ENCODE measurements at regions not wholly inside any gene's neighbourhood (a gene's known extent, or its start where the extent isn't known, plus 50 kb on each side); places are given as distances from the start of the nearest gene placed in this dataset.
A peak's percentile ranks its signal among the peaks of the same experiment; 100 is the strongest.

DNA sequence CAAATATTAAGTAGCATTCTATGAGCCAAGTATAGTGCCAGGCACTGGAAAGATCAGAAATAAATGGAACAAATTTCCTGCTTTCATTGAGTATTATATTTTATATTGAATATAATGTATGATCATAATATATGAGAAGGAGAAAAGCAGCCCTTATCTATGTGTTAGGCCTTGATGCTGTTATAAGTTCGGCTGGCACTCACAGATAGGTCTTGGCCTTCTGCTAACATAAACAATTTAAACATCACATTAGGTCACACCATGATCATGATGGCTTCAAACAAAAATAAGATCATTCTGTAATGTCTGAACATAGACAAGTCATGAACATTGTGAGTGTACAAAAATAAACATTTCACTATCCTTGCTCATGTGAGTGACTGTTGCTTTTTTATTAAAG, 584.0 kb upstream of the ZNF385D start:
- DNase-seq = no peak

DNA sequence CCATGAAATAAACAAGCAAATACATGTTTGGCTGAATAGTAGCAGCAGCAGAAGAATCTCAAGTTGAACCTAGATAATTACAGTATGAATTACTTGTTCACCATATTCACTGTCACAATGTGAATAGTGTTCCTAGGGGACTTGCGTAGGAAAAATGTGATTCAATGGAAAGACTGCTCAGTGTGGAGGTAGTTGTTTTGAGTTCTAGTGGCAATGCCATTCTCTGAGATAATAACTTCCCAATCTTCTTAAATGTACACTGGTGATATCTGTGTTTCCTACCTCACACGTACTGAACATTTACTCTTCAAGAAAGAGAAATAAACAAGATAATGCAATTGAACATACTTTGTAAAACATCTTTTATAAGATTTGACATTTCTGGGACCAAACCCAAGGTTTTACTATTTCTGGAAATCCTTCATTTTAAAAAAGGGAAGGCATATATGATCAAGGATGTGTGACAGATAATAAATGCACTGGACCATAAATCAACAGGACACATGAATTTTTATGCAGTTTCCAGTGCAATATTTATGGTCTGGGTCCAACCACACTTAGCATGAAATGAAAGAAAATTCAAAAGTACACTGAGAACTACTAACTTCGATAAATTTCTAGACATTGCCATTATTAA, 598.3 kb upstream of the ZNF385D start:
- no peak for DNase-seq

DNA sequence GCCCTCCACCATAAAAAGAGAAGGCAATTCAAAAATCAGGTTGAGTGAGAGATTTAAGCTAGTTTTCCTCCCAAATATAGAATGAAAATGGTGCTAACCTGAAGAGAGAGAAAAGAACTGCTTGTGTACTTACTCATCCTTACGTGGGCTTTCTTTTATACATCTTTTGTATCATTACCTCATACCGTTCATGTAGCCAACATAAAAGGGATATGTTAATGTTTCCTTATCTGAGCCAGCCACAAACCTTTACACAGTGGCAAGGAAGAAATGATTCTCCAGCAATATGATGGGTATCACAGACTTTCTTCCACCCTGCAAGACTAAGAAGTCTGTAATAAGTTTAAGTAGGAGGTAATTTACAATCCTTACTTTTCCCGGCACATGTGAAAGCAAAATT, 600.8 kb upstream of the ZNF385D start:
- no peak for DNase-seq

DNA sequence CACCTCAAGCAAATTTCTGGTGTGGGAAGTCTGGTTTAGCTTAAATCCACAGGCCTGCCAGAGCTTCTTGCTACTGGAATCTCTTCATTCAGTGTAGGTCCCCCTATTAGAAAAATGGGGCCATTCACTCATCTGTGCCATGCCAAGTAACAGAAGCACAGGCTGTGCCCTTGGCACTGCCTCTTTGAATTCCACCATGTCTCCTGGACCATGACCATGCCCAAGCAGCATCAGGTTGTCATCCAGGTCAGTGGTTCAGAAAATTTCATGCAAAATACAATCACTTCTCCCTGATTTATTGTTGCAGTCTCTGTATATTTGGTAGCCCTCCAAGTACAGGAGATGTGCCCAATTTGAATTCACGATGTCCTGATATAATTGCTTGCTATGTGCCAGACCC, 602.1 kb upstream of the ZNF385D start:
- no peak for DNase-seq

DNA sequence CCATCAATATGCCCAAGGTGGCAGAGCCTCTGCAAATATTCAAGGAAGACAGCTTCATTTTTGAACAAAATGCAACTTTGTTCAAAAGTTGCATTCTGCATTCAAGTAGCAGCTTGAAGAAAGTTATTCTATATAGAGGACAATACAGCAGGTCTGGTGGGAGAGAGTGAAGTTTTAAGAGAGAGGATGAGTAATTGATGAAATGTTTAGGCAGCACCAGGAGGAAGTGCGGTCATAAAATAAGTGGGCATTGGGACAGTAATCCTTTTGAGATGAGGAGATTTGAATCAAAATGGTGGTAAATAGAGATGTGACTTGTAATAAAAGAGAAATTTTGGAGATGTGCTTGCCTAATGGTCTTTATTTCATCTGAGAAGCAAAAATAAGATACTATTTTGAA, 607.3 kb upstream of the ZNF385D start:
- DNase-seq = no peak

DNA sequence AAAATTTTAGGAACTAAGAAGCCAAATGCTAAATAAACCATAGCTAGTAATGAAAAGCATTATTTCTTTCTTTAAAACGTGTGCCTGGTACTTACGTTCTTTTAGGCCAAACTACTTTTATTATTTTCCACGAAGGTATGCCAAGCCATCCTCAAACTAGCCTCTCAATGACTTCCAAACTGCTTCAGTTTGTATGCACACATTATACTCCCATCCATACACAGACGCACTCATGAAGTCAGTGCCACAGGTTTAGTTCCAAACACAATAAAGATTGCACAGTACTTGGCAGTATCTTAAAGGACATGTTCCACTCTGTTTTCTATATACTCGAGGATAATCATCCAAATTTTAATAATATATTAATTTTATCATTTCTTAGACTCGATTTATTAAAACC, 609.2 kb upstream of the ZNF385D start:
- DNase-seq = no peak

DNA sequence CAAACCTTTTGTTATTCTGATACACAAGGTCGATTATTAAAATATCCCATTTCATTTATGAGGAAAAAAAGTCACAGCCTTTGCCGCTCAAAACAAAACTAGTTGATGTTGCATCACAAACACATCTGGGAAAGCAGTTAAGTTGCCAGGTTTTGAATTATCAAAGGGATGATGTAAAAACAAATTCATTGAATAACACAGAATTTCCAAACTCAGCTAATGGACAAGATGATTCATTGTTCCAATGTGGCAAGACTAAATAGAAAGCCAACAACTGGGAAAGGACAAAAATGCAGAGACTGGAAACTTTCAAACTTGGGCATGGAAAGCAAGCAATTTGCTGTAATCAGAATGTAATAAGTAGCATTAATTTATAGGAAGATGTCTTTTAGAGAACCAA, 610.0 kb upstream of the ZNF385D start:
- no peak for DNase-seq

DNA sequence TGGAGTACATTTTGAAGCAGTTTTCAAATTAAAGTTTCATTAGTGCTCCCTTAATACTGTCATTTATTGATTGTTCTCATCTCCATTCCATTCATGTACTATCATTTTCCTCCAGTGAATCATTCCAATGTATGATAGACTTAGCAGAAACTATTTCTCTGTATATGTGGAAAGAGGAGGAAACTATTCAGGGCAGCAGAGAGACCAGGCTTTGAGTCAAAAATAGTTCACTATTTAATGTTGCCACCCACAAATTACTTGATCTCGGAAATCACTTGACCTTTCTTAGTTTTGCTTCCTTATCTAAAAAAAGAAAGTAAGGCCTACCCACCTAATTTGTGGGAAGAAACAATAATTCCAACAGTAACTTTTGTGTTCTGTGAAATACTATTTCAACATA, 610.5 kb upstream of the ZNF385D start:
- DNase-seq = no peak

DNA sequence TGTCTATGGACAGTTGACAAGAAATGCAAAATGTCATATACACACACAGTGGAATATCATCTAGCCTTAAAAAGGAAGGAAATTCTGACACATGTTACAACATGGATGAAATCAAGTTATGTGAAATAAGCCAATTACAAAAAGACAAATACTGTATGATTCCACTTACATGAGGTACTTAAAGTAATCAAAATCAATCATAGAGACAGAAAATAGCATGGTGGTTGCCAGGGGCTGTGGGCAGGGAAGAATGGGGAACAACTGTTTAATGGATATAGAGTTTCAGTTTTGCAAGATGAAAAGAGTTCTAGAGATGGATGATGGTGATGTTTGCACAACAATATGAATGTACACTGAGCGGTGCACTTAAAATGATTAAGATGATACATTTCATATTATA, 613.8 kb upstream of the ZNF385D start:
- no peak for DNase-seq

DNA sequence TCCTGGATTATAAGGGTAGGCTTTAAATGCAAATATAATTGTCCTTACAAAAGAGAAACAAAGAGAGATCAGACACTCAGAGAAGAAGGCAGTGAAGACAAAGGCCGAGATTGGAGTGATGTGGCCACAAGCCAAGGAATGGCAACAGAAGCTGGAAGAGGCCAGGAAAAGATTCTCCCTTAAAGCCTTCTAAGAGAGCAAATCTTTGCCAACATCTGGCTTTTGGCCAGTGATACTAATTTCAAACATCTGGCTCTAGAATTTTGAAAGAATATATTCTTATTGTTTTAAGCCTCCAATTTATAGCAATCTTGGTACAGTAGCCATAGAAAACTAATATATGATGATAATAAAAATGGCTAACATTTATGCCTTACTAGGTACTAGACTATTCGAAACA, 615.8 kb upstream of the ZNF385D start:
- no peak for DNase-seq

DNA sequence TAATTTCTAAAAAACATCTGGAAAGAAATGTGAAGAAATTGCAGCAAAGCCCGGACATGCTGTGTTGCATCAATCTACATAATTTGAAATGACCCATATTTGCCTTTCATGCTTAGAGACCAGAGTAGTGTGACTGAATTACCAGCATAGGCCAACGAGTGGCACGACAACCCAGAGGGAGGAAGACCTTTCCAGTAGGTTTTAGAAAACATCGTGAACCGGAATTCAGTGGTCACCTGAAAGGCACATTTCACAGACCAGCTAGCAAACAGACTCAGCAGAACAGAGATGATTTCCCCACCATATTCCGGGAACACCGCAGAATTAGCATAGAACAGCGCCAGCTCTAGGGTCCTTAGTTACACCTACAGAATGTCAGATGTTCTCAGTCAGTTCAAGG, 620.0 kb upstream of the ZNF385D start:
- no peak for DNase-seq

DNA sequence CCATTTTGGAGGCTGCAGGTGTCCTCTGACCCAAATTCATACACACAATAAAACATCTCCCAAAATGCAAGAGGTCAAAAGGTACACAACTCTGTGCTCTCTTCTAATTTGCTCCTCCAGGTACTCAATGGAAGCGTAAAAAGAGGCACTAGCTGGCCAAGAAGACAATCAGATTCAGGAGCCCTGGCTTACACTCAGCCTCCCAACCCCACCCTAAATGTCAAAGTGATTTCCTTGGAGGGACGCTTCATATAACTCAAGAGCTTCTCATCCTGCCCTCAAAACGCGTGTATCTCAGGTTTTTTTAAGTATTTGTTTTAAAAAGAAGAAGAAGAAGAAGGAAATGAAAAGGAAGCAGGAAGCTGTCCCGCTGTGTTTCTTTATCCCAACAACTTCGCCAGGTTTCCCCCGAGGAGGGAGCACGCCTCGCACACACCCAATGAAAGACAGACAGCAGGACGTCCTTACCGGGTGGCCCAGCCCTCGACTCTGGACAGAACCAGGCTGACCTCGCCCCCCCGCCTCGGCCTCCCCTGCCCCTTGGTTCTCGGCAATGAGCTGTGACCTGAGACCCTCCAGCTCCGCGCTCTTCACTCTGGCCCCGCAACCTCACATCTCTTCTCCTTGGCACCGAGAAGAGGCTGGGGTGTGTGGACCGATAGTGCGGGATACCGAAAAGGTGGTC, 620.7 kb upstream of the ZNF385D start:
- DNase-seq = no peak

DNA sequence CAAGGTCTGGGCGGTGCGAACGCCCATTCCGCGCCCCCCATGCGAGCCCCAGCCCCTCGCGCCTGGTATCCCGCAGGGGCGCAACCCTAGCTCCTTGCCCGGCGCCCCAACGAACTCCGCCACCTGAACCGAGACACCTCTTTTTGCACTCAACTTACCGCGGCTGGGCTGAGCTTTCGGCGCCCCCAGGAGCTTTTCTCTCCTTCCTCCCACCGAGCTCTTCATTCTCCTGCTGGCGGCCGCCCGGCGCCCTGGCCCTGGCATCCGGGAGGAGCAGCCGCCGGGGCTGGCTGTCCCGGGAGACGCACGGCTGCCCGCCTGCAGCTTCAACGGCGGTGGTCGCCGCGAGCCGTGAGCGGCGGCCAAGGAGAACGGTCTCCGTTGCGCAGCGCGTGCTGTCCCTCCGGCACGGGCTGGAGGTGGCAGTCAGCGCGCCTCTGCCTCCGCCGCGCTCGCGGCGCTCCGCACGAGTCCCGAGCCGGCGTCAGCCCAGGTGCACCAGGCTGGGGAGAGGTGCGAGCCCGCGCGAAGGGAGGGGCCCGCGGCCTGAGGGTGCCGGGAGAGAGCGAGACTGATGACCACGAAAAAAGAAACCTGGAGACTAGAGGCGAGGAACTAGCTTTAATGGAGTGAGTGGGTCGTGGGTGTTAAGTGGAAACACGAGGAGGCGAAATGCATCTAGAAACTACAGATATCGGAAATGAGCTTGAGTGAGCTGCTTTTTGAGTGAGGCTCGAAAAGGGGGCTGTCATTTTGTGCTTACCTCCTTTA, 621.5 kb upstream of the ZNF385D start:
- peak; percentile 2 for DNase-seq

DNA sequence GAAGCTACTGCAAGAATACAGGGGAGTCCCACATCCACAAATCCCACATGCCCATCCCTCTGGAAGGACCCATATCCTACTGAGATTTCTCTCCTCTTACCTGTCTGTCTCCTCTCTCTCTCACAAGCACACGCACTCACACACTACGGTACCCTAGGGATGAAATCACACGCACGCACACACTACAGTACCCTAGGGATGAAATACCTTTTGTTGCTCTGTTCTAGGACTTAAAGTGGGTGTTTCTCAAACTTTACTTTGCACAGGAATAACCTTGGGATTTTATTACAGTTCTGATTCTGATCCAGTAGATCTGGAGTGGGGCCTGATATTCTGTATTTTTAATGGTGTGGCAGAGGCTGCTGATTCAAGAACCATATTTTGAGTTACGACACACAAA, 622.2 kb upstream of the ZNF385D start:
- DNase-seq = no peak

DNA sequence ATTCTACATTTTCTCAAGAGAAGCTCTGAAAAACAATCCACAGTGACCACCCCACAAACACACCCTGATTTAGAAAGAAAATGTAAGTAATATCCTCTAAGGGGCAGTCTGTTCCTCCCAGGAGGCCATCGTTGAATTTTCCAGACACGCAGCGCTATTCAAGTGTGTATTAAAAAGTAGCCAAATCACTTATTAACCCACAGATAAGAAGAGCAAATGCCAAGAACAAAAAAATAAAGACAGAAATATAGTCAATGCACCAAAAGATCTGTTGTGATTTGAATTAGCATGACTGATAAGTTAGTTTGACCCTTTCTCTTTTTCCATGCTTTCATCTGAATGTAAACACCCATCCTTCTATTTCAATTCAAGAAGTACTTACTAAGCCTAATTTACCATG, 622.8 kb upstream of the ZNF385D start:
- no peak for DNase-seq

DNA sequence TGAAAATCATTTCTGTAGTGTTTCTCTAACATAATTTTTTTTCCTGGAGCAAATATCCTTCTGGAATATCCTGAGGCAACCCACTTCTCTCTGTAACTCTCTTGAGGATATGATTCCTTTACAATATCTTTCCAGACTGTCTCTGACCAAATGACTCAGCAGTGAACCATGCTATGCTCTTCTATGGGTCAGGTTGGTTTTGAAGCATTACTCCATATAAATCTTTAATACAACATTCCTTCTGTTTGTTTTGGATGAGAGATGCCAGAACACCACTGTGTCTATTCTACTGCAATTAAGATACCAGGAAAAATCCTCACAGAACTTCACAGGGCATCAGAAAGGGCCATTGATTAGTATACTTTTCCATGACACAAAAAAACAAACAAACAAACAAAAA, 626.4 kb upstream of the ZNF385D start:
- DNase-seq = no peak

DNA sequence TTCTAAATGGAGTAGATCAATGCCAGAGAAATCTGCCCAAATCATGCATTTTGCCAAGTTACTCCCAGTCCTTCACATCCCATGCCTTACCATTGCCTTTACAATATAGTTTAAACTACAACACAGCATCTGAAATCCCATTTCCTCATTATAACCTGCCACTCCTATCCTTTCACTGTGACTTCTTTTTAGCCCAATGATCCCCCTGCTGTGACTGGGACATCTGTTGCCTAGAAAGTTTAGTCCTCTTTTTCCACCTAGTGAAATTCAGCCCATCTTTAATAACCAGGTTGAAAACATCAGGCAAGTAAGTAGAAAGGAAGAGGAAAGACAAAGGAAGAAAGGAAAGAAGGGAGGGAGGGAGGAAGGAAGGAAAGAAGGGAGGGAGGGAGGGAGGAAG, 627.9 kb upstream of the ZNF385D start:
- no peak for DNase-seq

DNA sequence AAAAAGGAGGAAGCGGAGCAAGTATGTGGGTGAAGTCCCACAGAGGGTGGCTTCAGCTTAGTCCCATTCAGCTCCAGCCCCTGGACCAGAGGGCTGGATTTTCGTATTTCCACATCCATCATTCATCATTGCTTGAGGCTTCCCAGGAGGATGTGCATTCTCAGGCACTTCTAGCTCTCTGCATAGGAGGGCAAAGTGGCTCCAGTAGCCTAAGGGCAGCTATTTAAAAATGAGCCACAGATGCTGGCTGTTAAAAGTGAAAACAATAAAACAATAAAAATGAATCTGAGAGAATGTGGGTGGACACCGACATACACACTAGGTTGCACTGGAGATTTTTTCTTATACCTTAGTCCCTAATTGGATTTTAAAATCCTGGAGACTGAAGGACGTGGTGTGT, 629.2 kb upstream of the ZNF385D start:
- no peak for DNase-seq

DNA sequence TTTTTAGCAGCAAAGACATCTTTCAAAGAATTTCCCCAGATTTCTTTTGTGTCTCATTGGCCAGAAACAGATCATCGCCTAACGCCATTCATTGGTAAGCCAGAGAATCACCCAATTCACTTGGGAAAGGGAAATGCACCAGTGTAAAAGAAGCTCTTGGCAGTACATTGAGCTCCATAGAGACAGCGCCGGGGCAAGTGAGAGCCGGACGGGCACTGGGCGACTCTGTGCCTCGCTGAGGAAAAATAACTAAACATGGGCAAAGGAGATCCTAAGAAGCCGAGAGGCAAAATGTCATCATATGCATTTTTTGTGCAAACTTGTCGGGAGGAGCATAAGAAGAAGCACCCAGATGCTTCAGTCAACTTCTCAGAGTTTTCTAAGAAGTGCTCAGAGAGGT, 630.6 kb upstream of the ZNF385D start:
- peak; percentile 4 for DNase-seq

DNA sequence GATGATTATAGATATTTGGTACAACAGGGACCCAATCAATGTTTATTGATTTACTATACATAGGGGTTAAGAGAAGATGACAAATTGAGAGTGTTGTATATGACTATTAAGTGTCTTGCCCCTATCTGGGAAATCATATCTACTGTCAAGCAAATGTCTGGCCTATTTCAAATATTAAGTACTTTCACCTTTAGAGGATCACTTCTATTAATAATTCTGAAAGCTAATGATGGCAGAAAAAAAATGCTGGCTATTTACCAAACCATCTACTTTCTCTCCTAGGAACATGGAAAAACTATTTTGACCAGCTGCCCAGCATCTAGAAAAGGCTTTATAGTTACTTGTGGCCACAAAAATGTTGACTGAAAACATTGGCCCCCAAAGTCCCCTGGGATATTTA, 632.3 kb upstream of the ZNF385D start:
- no peak for DNase-seq

DNA sequence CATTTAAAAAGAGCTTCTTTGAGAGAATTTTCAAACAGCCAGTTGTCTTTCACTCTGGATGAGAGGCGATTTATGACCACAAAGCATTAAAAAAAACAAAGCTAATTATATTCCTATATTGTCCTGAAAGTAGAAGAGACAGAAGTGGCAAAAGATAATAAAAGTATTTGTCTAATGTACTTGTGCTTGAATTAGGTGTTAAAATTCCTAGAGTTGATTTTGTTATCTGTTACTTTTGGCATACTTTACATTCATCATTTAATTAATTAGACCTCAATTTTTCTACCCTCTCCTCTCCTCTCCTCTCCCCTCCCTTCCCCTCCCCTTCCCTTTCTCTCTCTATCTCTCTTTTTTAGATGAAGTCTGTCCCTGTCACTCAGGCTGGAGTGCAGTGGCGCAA, 635.1 kb upstream of the ZNF385D start:
- no peak for DNase-seq

DNA sequence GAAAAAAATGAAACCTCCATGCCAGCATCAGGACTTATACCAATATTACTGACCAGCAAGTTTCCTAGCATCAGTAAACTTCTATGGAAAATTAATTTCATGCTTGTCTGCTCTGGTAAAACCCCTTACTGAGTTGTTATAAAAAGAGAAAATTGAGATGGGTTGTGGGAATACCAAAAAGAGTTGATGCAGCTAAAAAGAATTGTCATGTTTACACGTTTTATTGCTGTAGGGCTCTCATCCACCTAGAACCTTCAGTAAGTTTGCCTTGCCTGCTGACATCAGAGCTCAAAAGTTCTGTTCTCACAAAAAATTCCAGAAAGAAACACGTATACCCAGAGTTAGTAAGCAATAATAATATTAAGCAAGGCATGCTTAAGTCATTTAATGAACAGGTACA, 641.3 kb upstream of the ZNF385D start:
- DNase-seq = no peak

DNA sequence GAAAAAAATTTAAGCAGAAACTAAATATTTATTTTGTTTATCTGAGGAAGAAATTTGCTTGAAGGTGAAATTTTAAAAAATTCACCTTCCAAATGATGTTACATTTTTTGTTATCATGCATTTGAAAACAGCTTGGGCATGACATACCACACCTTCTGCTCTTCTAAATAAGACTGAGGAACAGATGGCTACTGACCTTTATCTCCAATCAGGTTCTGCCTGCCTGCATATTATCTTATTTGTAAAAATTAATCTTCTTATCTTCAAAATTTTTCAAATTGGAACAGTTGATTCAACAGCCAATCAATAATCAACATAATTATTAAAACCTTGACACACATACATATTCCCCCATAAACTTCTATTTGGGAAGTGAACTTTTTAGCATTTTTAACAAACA, 641.8 kb upstream of the ZNF385D start:
- no peak for DNase-seq

DNA sequence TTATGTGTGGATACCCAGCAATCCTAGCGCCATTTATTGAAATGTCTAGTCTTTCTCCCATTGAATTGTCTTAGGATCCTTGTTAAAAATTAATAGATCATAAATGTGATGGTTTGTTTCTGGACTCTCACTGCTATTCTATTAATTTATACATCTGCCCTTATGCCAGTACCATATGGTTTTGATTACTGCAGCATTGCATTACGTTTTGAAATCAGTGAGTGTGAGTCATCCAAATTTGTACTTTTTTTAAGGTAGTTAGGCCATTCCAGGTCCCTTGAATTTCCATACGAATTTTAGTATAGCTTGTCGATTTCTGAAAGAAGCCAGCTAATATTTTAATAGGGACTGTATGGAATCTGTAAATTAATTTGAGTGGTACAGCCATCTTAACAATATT, 648.6 kb upstream of the ZNF385D start:
- DNase-seq = no peak

DNA sequence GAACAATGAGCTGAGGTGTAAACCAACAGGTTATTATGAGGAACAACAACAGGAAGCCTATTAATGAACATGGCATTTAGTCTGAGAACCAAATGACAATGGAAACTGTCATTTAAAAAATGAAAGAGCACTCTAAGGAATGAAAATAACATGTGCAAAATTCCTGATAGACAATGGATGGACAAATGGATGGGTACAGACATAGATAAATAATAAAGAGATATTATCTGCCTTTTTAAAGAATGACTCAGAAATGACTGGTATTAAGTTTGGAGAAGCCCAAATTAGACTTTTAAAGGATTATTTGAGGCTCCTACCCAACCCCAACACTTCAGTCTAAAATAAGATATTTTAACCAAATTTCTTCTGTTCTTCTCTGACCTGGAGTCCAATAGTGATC, 650.5 kb upstream of the ZNF385D start:
- DNase-seq = no peak

Measured in NCI-H69 (cell line).